ENCODE measurements at regions not wholly inside any gene's neighbourhood (a gene's known extent, or its start where the extent isn't known, plus 50 kb on each side); places are given as distances from the start of the nearest gene placed in this dataset.

- H3K4me1 ChIP-seq (ENCODE audit: control insufficient read depth in 1 of 2, insufficient read depth in 2 of 2, low read length in 2 of 2) = no peaks in the 10 kb centered on the region
- Mint-ChIP-seq H3K27ac (no peak overlapping the region), H3K9me3 (peaks cover 0 to 3% (median 0%) of the 10 kb centered on the region in 7 donors), H3K27me3 (ENCODE audit: low read depth in 3 of 3) (no peaks in the 10 kb centered on the region), H3K4me3 (no peak overlapping the region), H3K4me1 (no peaks in the 10 kb centered on the region), H3K36me3 (no peaks in the 10 kb centered on the region)
- H3K27ac ChIP-seq (ENCODE audit: low read depth in 1 of 2, low read length in 2 of 2) = no peak overlapping the region
- no peak overlapping the region for H3K9ac ChIP-seq (ENCODE audit: insufficient read depth, low read length, poor library complexity, severe bottlenecking)
- H4K20me1 ChIP-seq (ENCODE audit: insufficient read depth, low read length) = no peaks in the 10 kb centered on the region
- H3K79me2 ChIP-seq (ENCODE audit: insufficient read depth, low read length) = no peaks in the 10 kb centered on the region
- H3K36me3 ChIP-seq (replicated peaks in 1 of 2; ENCODE audit: control insufficient read depth in 1 of 2, insufficient read depth in 2 of 2, low read length in 2 of 2) = no peaks in the 10 kb centered on the region
- H3K9me3 ChIP-seq (replicated peaks in 1 of 2; ENCODE audit: control insufficient read depth in 1 of 2, insufficient read depth in 1 of 2, low read length in 2 of 2) = no peaks in the 10 kb centered on the region
- intact Hi-C loops (cut with micrococcal nuclease) = no loop called here
- no peak overlapping the region for H3K4me3 ChIP-seq (replicated peaks in 1 of 3; ENCODE audit: low read depth in 2 of 3, low read length in 3 of 3)
- no peak for TF ChIP-seq CTCF (IDR thresholded peaks at IDR 0.05)
- no peak overlapping the region for H2AFZ ChIP-seq (ENCODE audit: insufficient read depth, low read depth, low read length, poor library complexity, severe bottlenecking)
- DNase-seq = no peak
- WGBS (ENCODE audit: insufficient coverage) = 80% methylated on average over 2 of the region's 4 CpGs
- no peak overlapping the region for H3K4me2 ChIP-seq (replicated peaks; ENCODE audit: extremely low read depth, low read length, poor library complexity, severe bottlenecking)
- no peaks in the 10 kb centered on the region for H3K27me3 ChIP-seq (ENCODE audit: control insufficient read depth in 2 of 2, insufficient read depth in 2 of 2, low read length in 2 of 2)
These were observed 581.9 kb upstream of the PITX2 start for GRCh38 chr4:111204797-111205196.

GRCh38 chr4:111208970-111209369, 586.1 kb upstream of the PITX2 start:
- H3K27me3 Mint-ChIP-seq (ENCODE audit: low read depth in 3 of 3) = no peaks in the 10 kb centered on the region
- no peak overlapping the region for H3K4me3 ChIP-seq (replicated peaks in 1 of 3; ENCODE audit: low read depth in 2 of 3, low read length in 3 of 3)
- no peak overlapping the region for H3K4me2 ChIP-seq (replicated peaks; ENCODE audit: extremely low read depth, low read length, poor library complexity, severe bottlenecking)
- 80% methylated on average over 2 of the region's 6 CpGs for WGBS (ENCODE audit: insufficient coverage)
- peaks cover 0 to 3% (median 0%) of the 10 kb centered on the region in 7 donors for H3K9me3 Mint-ChIP-seq
- intact Hi-C loops (cut with micrococcal nuclease) = no loop called here
- no peaks in the 10 kb centered on the region for H3K4me1 Mint-ChIP-seq
- H3K79me2 ChIP-seq (ENCODE audit: insufficient read depth, low read length) = no peaks in the 10 kb centered on the region
- H3K36me3 ChIP-seq (replicated peaks in 1 of 2; ENCODE audit: control insufficient read depth in 1 of 2, insufficient read depth in 2 of 2, low read length in 2 of 2) = no peaks in the 10 kb centered on the region
- no peaks in the 10 kb centered on the region for H3K27me3 ChIP-seq (ENCODE audit: control insufficient read depth in 2 of 2, insufficient read depth in 2 of 2, low read length in 2 of 2)
- no peak overlapping the region for H2AFZ ChIP-seq (ENCODE audit: insufficient read depth, low read depth, low read length, poor library complexity, severe bottlenecking)
- no peak for TF ChIP-seq CTCF (IDR thresholded peaks at IDR 0.05)
- no peak overlapping the region for H3K9ac ChIP-seq (ENCODE audit: insufficient read depth, low read length, poor library complexity, severe bottlenecking)
- no peak for DNase-seq
- no peak overlapping the region for H3K4me3 Mint-ChIP-seq
- no peaks in the 10 kb centered on the region for H3K4me1 ChIP-seq (ENCODE audit: control insufficient read depth in 1 of 2, insufficient read depth in 2 of 2, low read length in 2 of 2)
- no peak overlapping the region for H3K27ac ChIP-seq (ENCODE audit: low read depth in 1 of 2, low read length in 2 of 2)
- H4K20me1 ChIP-seq (ENCODE audit: insufficient read depth, low read length) = no peaks in the 10 kb centered on the region
- H3K9me3 ChIP-seq (replicated peaks in 1 of 2; ENCODE audit: control insufficient read depth in 1 of 2, insufficient read depth in 1 of 2, low read length in 2 of 2) = no peaks in the 10 kb centered on the region
- no peaks in the 10 kb centered on the region for H3K36me3 Mint-ChIP-seq
- no peak overlapping the region for H3K27ac Mint-ChIP-seq

Data from CD14-positive monocyte (primary cell).